SU-DHL-6 (cell line): ENCODE measurements at regions not wholly inside any gene's neighbourhood (a gene's known extent, or its start where the extent isn't known, plus 50 kb on each side); places are given as distances from the start of the nearest gene placed in this dataset.

Source experiments
- H2AFZ ChIP-seq: fragments of 200-600 bp; sonication (generic); 2 replicates; pipeline ENCODE4 v1.6.1; 2014; ENCODE audit warnings: low read depth, mild to moderate bottlenecking, moderate library complexity, mixed read lengths, antibody characterized with exemption, low read length; ENCODE audit not compliant: severe bottlenecking
- H3F3A ChIP-seq: fragments of 200-600 bp; shearing (Covaris generic); 2 replicates; pipeline ENCODE4 v1.6.0; 2016; ENCODE audit warnings: antibody characterized with exemption, mild to moderate bottlenecking; ENCODE audit not compliant: insufficient read depth
- H3K27ac ChIP-seq: fragments of 200-600 bp; sonication (generic); 2 replicates; pipeline ENCODE4 v1.5.1; 2016; ENCODE audit warnings: low read depth, mild to moderate bottlenecking, low read length, moderate library complexity, mixed read lengths
- H3K27me3 ChIP-seq: fragments of 200-600 bp; sonication (generic), shearing (Covaris generic); 2 replicates; pipeline ENCODE4 v1.6.0; 2014; ENCODE audit warnings: mild to moderate bottlenecking, low read length
- H3K36me3 ChIP-seq: fragments of 200-600 bp; sonication (generic); 2 replicates; pipeline ENCODE4 v1.6.1; 2014; ENCODE audit warnings: mild to moderate bottlenecking, low read length, mixed read lengths
- H3K4me2 ChIP-seq: fragments of 300-600, 200-600 bp; shearing (Covaris generic), sonication (generic); 2 replicates; pipeline ENCODE4 v1.6.0; 2014; ENCODE audit warnings: low read length, low read depth, mild to moderate bottlenecking; ENCODE audit not compliant: poor library complexity, severe bottlenecking
- H3K4me3 ChIP-seq: fragments of 200-600 bp; sonication (generic); 2 replicates; pipeline ENCODE4 v1.5.1; 2014; ENCODE audit warnings: antibody characterized with exemption, low read length, mild to moderate bottlenecking, mixed read lengths; ENCODE audit not compliant: insufficient read depth, poor library complexity, severe bottlenecking
- H3K79me2 ChIP-seq: fragments of 200-600 bp; sonication (generic); 2 replicates; pipeline ENCODE4 v1.6.1; 2014; ENCODE audit warnings: mild to moderate bottlenecking, low read length, moderate library complexity; ENCODE audit not compliant: insufficient read depth
- H3K9ac ChIP-seq: fragments of 200-600 bp; sonication (generic); 2 replicates; pipeline ENCODE4 v1.7.0; 2014; ENCODE audit warnings: mild to moderate bottlenecking, low read length
- H3K9me2 ChIP-seq: fragments of 200-600 bp; sonication (generic); replicated peaks from 2 replicates; pipeline ENCODE4 v1.6.1; 2014; ENCODE audit warnings: low read length; ENCODE audit not compliant: insufficient read depth
- H3K9me3 ChIP-seq: fragments of 200-600 bp; sonication (generic); 2 replicates; pipeline ENCODE4 v1.6.1; 2014; ENCODE audit warnings: low read length, mixed read lengths; ENCODE audit not compliant: insufficient read depth
- H4K20me1 ChIP-seq: fragments of 200-600 bp; sonication (generic); 2 replicates; pipeline ENCODE4 v1.6.1; 2014; ENCODE audit warnings: low read depth, mild to moderate bottlenecking, antibody characterized with exemption, low read length, moderate library complexity, mixed read lengths
- EZH2phosphoT487 ChIP-seq: fragments of 200-600 bp; sonication (generic), shearing (Covaris generic); conservative IDR thresholded peaks from 2 replicates; pipeline ENCODE4 v1.6.1; 2018; ENCODE audit warnings: mild to moderate bottlenecking, antibody characterized with exemption, low read length, moderate library complexity, mixed read lengths
- TF ChIP-seq, protein P1 (sequence below): fragments of 200-600 bp; sonication (generic); IDR thresholded peaks from one replicate; pipeline ENCODE4 v1.5.1; 2017; ENCODE audit warnings: antibody characterized with exemption, mild to moderate bottlenecking, low read length, moderate library complexity; ENCODE audit not compliant: insufficient read depth, poor library complexity, severe bottlenecking

- no peaks in the 10 kb centered on the region for H3K9me3 ChIP-seq
- H3K4me3 ChIP-seq = no peak overlapping the region
- H3K36me3 ChIP-seq = no peaks in the 10 kb centered on the region
- no peaks in the 10 kb centered on the region for H3K79me2 ChIP-seq
- no peaks in the 10 kb centered on the region for H3F3A ChIP-seq
- TF ChIP-seq, protein P1, sequence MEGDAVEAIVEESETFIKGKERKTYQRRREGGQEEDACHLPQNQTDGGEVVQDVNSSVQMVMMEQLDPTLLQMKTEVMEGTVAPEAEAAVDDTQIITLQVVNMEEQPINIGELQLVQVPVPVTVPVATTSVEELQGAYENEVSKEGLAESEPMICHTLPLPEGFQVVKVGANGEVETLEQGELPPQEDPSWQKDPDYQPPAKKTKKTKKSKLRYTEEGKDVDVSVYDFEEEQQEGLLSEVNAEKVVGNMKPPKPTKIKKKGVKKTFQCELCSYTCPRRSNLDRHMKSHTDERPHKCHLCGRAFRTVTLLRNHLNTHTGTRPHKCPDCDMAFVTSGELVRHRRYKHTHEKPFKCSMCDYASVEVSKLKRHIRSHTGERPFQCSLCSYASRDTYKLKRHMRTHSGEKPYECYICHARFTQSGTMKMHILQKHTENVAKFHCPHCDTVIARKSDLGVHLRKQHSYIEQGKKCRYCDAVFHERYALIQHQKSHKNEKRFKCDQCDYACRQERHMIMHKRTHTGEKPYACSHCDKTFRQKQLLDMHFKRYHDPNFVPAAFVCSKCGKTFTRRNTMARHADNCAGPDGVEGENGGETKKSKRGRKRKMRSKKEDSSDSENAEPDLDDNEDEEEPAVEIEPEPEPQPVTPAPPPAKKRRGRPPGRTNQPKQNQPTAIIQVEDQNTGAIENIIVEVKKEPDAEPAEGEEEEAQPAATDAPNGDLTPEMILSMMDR = no peak
- no peak for TF ChIP-seq EZH2phosphoT487
- no peak overlapping the region for H3K9ac ChIP-seq
- no peak overlapping the region for H3K4me2 ChIP-seq
- no peak overlapping the region for H2AFZ ChIP-seq
- H3K9me2 ChIP-seq = no peaks in the 10 kb centered on the region
- no peaks in the 10 kb centered on the region for H4K20me1 ChIP-seq
- no peaks in the 10 kb centered on the region for H3K27me3 ChIP-seq
- H3K27ac ChIP-seq = no peak overlapping the region
Observed at GRCh38 chr1:5286244-5286643, 631.8 kb downstream of the AJAP1 start.

- Histone ChIP-seq H3K27ac (no peak overlapping the region), H3K79me2 (no peaks in the 10 kb centered on the region), H2AFZ (no peak overlapping the region), H3K4me2 (no peak overlapping the region), H3F3A (no peaks in the 10 kb centered on the region), H4K20me1 (no peaks in the 10 kb centered on the region), H3K9me2 (no peaks in the 10 kb centered on the region), H3K9ac (no peak overlapping the region), H3K9me3 (no peaks in the 10 kb centered on the region), H3K27me3 (no peaks in the 10 kb centered on the region), H3K4me3 (no peak overlapping the region), H3K36me3 (no peaks in the 10 kb centered on the region)
- TF ChIP-seq, protein P1 = no peak
- no peak for TF ChIP-seq EZH2phosphoT487
Observed at GRCh38 chr1:5274527-5274926, 620.1 kb downstream of the AJAP1 start.

DNA sequence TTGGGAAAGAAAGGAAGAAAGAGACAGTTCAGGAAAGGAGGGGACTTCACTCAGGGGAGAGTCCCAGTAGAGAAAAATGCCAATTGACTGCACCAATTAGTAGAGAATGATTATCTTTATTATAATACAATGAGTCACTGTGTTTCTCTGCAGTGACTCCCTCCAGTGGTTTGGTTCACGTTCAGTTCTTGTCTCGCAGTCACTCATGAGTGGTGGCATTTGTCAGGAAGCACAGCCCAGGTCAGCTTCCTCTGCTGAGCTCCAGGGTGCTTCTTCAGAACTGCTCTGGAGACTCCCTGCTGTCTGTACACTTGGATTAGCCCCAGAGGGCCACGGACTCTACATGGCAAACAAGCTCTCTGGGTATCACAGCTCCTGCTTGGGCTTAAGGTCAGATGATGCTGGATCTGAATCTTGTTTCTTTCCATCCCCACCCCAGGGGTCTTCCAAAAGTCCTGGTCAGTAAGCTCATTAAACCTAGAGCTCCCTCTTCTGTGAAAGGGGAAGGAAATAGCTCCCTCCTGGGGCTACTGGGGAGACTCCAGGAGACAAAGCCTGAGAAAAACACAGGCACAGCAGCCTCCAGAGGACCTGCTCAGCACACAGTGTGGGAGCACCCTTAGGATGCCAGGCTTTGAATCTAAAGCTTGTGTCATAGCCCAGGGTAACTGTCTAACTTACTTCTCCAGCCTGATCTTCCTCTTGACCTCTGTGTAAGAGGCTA lies 619.0 kb downstream of the AJAP1 start:
- H3F3A ChIP-seq = no peaks in the 10 kb centered on the region
- no peak overlapping the region for H2AFZ ChIP-seq
- no peaks in the 10 kb centered on the region for H3K9me3 ChIP-seq
- no peak overlapping the region for H3K9ac ChIP-seq
- no peak overlapping the region for H3K27ac ChIP-seq
- H3K27me3 ChIP-seq = no peaks in the 10 kb centered on the region
- no peaks in the 10 kb centered on the region for H3K36me3 ChIP-seq
- no peak for TF ChIP-seq EZH2phosphoT487
- TF ChIP-seq, protein P1 = no peak
- H3K9me2 ChIP-seq = no peaks in the 10 kb centered on the region
- no peak overlapping the region for H3K4me3 ChIP-seq
- H3K4me2 ChIP-seq = no peak overlapping the region
- H4K20me1 ChIP-seq = no peaks in the 10 kb centered on the region
- no peaks in the 10 kb centered on the region for H3K79me2 ChIP-seq
